ENCODE measurements at regions not wholly inside any gene's neighbourhood (a gene's known extent, or its start where the extent isn't known, plus 50 kb on each side); places are given as distances from the start of the nearest gene placed in this dataset.

DNA sequence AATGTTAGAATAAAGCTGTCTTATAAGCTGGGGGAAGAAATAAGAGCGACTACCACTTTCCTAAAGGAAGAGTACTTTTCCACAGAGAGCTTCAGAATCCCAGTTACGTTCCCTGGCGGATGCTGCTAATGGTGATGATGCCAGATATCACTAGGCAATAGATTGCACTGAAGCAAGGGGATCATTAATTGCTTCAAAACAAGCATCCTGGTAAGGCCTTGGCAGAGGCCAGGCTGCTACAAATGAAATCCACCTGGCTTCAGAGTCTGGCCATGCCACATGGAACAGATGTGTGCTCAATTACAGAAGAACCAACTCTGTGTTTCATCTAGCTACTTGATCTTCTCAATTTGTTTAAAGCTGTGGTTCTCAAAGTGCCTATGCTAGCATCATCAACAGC, 129.2 kb upstream of the IL12A start:
- DNase-seq (ENCODE audit: extremely low read depth in 1 of 4, low spot score in 3 of 4) (no peak), ATAC-seq (no peak), FAIRE-seq (no peak)
- 2% methylated on average over 3 of the region's 3 CpGs for WGBS (ENCODE audit: insufficient coverage, low coverage, missing lambda C conversion rate)
- no TSS peak for BruUV-seq (replicated peaks)
- TF ChIP-seq, protein P1, sequence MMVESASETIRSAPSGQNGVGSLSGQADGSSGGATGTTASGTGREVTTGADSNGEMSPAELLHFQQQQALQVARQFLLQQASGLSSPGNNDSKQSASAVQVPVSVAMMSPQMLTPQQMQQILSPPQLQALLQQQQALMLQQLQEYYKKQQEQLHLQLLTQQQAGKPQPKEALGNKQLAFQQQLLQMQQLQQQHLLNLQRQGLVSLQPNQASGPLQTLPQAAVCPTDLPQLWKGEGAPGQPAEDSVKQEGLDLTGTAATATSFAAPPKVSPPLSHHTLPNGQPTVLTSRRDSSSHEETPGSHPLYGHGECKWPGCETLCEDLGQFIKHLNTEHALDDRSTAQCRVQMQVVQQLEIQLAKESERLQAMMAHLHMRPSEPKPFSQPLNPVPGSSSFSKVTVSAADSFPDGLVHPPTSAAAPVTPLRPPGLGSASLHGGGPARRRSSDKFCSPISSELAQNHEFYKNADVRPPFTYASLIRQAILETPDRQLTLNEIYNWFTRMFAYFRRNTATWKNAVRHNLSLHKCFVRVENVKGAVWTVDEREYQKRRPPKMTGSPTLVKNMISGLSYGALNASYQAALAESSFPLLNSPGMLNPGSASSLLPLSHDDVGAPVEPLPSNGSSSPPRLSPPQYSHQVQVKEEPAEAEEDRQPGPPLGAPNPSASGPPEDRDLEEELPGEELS (CRISPR knock-in tag; IDR thresholded peaks at IDR 0.05; ENCODE audit: borderline replicate concordance) = no peak
- TF ChIP-seq, protein P2, sequence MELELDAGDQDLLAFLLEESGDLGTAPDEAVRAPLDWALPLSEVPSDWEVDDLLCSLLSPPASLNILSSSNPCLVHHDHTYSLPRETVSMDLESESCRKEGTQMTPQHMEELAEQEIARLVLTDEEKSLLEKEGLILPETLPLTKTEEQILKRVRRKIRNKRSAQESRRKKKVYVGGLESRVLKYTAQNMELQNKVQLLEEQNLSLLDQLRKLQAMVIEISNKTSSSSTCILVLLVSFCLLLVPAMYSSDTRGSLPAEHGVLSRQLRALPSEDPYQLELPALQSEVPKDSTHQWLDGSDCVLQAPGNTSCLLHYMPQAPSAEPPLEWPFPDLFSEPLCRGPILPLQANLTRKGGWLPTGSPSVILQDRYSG (tag; conservative IDR thresholded peaks at IDR 0.05; ENCODE audit: low read depth) = no peak
- TF ChIP-seq COPS2 (conservative IDR thresholded peaks at IDR 0.05) (no peak), ZNF551 (CRISPR knock-in tag; IDR thresholded peaks at IDR 0.05) (no peak), ZHX1 (conservative IDR thresholded peaks at IDR 0.05; ENCODE audit: low read length) (no peak), ZNF197 (CRISPR knock-in tag; IDR thresholded peaks at IDR 0.05; ENCODE audit: low read depth) (no peak), RFX7 (CRISPR knock-in tag; IDR thresholded peaks at IDR 0.05) (no peak), ZNF668 (CRISPR knock-in tag; IDR thresholded peaks at IDR 0.05) (no peak), XRCC5 (IDR thresholded peaks at IDR 0.05; ENCODE audit: low read depth, low read length) (no peak), KLF16 (IDR thresholded peaks at IDR 0.05) (no peak), TCF3 (CRISPR knock-in tag; IDR thresholded peaks at IDR 0.05) (no peak)
- TF ChIP-seq, protein P3, sequence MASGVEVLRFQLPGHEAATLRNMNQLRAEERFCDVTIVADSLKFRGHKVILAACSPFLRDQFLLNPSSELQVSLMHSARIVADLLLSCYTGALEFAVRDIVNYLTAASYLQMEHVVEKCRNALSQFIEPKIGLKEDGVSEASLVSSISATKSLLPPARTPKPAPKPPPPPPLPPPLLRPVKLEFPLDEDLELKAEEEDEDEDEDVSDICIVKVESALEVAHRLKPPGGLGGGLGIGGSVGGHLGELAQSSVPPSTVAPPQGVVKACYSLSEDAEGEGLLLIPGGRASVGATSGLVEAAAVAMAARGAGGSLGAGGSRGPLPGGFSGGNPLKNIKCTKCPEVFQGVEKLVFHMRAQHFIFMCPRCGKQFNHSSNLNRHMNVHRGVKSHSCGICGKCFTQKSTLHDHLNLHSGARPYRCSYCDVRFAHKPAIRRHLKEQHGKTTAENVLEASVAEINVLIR (CRISPR knock-in tag; IDR thresholded peaks at IDR 0.05) = no peak
- TF ChIP-seq, protein P4, sequence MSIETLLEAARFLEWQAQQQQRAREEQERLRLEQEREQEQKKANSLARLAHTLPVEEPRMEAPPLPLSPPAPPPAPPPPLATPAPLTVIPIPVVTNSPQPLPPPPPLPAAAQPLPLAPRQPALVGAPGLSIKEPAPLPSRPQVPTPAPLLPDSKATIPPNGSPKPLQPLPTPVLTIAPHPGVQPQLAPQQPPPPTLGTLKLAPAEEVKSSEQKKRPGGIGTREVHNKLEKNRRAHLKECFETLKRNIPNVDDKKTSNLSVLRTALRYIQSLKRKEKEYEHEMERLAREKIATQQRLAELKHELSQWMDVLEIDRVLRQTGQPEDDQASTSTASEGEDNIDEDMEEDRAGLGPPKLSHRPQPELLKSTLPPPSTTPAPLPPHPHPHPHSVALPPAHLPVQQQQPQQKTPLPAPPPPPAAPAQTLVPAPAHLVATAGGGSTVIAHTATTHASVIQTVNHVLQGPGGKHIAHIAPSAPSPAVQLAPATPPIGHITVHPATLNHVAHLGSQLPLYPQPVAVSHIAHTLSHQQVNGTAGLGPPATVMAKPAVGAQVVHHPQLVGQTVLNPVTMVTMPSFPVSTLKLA (conservative IDR thresholded peaks at IDR 0.05) = no peak
- TF ChIP-seq, protein P5, sequence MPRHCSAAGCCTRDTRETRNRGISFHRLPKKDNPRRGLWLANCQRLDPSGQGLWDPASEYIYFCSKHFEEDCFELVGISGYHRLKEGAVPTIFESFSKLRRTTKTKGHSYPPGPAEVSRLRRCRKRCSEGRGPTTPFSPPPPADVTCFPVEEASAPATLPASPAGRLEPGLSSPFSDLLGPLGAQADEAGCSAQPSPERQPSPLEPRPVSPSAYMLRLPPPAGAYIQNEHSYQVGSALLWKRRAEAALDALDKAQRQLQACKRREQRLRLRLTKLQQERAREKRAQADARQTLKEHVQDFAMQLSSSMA (CRISPR knock-in tag; IDR thresholded peaks at IDR 0.05) = no peak
- H3K27ac ChIP-seq (ENCODE audit: extremely low read depth, low read depth, low read length) = no peak overlapping the region
- no peaks in the 10 kb centered on the region for H3K36me3 ChIP-seq (ENCODE audit: control insufficient read depth, insufficient read depth, low read length)
- H3K4me2 ChIP-seq (ENCODE audit: insufficient read depth, low read length) = no peak overlapping the region
- H2AFZ ChIP-seq (ENCODE audit: low read depth, low read length) = no peak overlapping the region
- in situ Hi-C loops (cut with MboI) = no loop called here
- no peaks in the 10 kb centered on the region for H3K79me2 ChIP-seq (ENCODE audit: control insufficient read depth, insufficient read depth, low read length)
- H3K4me3 ChIP-seq = no peak overlapping the region
- no peak overlapping the region for H3K9ac ChIP-seq (ENCODE audit: insufficient read depth in 1 of 2, low read depth in 2 of 2, low read length in 2 of 2)
- H3K9me3 ChIP-seq (replicated peaks; ENCODE audit: control insufficient read depth, insufficient read depth, low read depth, low read length) = no peaks in the 10 kb centered on the region
- CTCF ChIA-PET (ENCODE audit: low intra/inter-chr PET ratio) = no interaction called here
- no peaks in the 10 kb centered on the region for H3K9me1 ChIP-seq (ENCODE audit: control insufficient read depth, insufficient read depth, low read length)
- peaks cover 4 to 11% of the 10 kb centered on the region in 2 experiments; a peak in 2 of 5 replicates for H3K27me3 ChIP-seq (ENCODE audit: control insufficient read depth in 2 of 2, insufficient read depth in 2 of 2, low read length in 2 of 2)
- H3K4me1 ChIP-seq (replicated peaks in 1 of 2; ENCODE audit: control insufficient read depth in 2 of 2, insufficient read depth in 2 of 2, low read length in 2 of 2) = no peaks in the 10 kb centered on the region
- intact Hi-C loops (cut with micrococcal nuclease) = no loop called here
- no peaks in the 10 kb centered on the region for H4K20me1 ChIP-seq (replicated peaks; ENCODE audit: control insufficient read depth, insufficient read depth, low read length)
- POLR2A ChIA-PET = no interaction called here
